GM19463 (cell line): ENCODE measurements at regions not wholly inside any gene's neighbourhood (a gene's known extent, or its start where the extent isn't known, plus 50 kb on each side); places are given as distances from the start of the nearest gene placed in this dataset.

Experiments used
- ATAC-seq: cut with Tn5 transposase; IDR thresholded peaks from one replicate; pipeline ENCODE4 v1.9.1; 2021; ENCODE audit warnings: mild to moderate bottlenecking, moderate library complexity; ENCODE audit not compliant: unreplicated experiment

GRCh38 chr3:189103208-189103607, 68.6 kb upstream of the TPRG1 start:
- no peak for ATAC-seq

GRCh38 chr3:189108067-189108466, 63.7 kb upstream of the TPRG1 start:
- ATAC-seq = no peak

GRCh38 chr3:189108735-189109134, 63.0 kb upstream of the TPRG1 start:
- ATAC-seq = no peak

GRCh38 chr3:189109145-189109544, 62.6 kb upstream of the TPRG1 start:
- ATAC-seq = no peak

GRCh38 chr3:189117087-189117486, 54.7 kb upstream of the TPRG1 start:
- ATAC-seq = no peak

- no peak for ATAC-seq
Observed at GRCh38 chr3:189118896-189119295, 52.9 kb upstream of the TPRG1 start.

- no peak for ATAC-seq
Observed at GRCh38 chr3:189119950-189120349, 51.8 kb upstream of the TPRG1 start.

GRCh38 chr3:189121092-189121491, 50.7 kb upstream of the TPRG1 start:
- ATAC-seq = no peak
